GM18508 (cell line): ENCODE measurements at regions not wholly inside any gene's neighbourhood (a gene's known extent, or its start where the extent isn't known, plus 50 kb on each side); places are given as distances from the start of the nearest gene placed in this dataset.
"Not testable (repeated sequence)": the region's sequence is repeated elsewhere in the genome, so short reads cannot be mapped to it uniquely, and the experiment has no call there.

Source experiments
- ATAC-seq: cut with Tn5 transposase; IDR thresholded peaks from one replicate; pipeline ENCODE4 v1.9.1; 2021; ENCODE audit warnings: moderate number of reproducible peaks; ENCODE audit not compliant: insufficient read depth, unreplicated experiment

DNA sequence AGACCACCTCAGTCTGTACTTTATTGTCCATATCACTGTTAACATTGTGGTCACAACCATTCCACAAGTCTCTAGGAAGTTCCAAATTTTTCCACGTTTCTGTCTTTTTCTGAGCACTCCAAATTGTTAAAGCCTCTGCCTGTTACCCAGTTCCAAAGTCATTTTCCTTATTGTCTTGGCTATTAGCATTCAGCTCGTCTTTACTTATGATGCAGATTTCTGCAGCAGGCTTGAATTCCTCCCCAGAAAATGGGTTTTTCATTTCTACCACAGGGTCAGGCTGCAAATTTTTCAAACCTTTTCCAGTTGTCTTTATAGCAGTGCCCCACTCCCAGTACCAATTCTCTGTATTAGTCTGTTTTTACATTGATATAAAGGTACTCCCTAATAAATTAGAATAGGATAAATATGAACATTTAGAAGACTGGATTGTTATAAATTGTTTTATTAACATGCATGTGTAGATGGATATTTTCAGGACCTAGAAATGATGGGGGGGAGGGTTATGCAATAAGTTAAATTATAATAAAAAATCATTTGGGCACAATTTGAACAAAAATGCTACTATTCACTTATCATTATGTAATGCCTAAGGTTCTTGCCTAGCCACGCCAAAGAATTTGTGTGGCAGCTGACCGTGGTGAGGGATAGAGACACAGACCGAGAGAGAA is 595.3 kb upstream of the ADGRB3 start:
- no peak for ATAC-seq

DNA sequence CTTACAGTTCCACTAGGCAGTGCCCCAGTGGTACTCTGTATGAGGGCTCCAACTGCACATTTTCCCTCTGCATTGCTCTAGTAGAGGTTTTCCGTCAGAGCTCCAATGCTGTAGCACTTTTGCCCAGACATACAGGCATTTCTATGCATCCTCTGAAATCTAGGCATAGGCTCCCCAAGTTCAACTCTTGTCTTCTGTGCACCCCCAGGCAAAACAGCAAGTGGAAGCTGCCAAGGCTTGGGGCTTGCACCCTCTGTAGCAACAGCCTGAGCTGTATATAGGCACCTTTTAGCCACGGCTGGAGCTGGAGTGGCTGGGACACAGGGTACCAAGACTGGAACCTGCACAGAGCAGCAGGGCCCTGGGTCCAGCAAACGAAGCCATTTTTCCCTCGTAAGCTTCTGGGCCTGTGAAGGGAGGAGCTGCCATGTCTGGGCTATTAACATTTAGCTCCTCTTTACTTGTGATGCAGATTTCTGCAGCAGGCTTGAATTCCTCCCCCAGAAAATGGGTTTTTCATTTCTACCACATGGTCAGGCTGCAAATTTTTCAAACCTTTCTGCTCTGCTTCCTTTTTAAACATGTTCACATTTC is 596.2 kb upstream of the ADGRB3 start:
- ATAC-seq, result no peak

- ATAC-seq, result no peak
Measured at GRCh38 chr6:68032217-68032616, 602.9 kb upstream of the ADGRB3 start.

DNA sequence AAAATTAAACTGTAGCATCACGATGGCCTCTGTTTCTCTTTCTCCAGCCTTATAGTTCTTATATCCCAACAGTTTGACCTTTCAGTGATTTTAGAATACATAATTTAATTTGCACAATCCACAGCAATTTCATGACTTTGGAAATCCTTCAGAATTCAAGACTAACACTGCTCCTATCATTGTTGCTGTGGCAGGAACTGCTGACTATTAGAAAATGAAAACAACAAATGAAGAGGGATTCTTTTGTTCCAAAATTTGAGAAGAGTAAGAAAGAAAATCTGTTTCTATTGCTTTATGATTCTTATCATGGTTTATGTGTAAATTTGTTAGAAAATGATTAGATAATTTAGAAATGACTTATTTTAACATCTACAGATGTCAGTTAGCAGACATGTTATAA is 604.0 kb upstream of the ADGRB3 start:
- ATAC-seq, result no peak

DNA sequence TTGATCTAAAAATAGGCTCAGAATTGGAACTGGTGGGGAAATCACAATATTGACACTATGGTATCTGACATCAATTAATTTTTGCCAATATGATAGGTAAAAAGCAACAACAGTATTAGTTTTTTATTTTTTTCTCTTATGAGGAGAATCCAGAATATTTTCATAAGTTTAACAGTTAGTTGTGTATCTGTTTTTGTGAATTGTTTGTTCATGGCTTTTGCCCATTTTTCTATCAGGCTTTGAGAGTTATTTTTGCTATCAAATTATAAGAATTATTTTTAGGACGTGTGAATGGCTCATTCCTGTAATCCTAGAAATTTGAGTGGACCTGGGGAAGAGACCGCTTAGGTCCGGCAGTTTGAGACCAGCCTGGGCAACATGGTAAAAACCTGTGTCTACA is 608.6 kb upstream of the ADGRB3 start:
- ATAC-seq, result no peak

DNA sequence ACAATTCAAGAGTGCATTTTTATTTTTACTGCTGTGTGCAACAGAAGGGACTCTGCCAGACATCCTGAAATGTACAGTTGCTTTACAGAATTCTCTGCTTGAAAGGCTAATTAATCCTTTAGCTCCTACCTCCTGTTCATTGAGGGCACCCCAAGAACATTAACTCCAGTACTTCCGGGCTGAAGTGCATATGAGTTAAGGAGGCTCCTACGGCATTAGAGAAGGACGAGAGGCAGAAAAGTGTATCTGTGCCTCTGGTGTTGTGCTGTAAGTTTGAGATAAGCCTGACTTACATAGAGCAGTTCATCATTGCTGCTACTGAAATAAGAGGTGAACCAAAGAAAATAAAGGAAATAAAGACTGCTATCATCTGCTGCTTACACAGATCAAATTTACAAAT is 609.3 kb upstream of the ADGRB3 start:
- ATAC-seq, result no peak

DNA sequence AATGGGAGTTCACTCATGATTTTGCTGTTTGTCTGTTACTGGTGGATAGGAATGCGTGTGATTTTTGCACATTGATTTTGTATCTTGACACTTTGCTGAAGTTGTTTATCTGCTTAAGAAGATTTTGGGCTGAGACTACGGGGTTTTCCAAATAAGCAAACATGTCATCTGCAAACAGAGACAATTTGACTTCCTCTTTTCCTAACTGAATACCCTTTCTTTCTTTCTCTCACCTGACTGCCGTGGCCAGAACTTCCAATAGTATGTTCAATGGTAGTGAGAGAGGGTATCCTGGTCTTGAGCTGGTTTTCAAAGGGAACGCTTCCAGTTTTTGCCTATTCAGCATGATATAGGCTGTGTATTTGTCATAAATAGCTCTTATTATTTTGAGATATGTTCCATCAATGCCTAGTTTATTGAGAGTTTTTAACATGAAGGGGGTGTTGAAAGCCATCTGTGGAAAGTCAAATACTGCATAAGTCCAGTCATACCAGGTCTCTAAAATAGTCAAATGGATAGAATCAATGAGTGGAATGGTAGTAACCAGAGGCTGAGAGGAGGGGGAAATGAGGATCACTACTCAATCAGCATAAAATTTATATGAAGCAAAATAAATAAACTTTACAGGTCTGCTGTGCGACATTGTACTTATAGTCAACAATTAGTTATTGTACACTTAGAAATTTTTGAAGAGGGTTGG is 610.4 kb upstream of the ADGRB3 start:
- no peak for ATAC-seq

- not testable (repeated sequence) for ATAC-seq
Measured at GRCh38 chr6:68022968-68023367, 612.1 kb upstream of the ADGRB3 start.

GRCh38 chr6:68013780-68014515 is 621.1 kb upstream of the ADGRB3 start:
- no peak for ATAC-seq

- no peak for ATAC-seq
Measured at GRCh38 chr6:68012822-68013221, 622.3 kb upstream of the ADGRB3 start.

DNA sequence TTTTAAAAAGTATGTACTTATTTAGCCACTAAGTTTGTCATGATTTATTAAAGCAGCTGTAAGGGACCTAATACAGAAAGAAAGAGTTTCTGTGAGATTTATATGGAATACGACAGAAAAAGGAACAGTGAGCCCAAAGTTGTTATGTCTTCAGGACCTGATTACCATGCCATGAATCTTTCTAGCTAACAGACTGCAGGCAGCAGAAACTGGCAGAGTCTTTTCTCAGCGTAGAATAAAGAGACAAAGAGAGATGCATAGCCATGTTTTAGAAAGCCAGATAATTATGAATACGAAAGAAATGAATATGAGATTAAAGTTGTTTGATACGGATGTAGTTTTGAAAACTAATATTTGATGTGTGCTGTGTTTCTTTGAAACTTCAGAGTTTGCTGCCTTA is 624.1 kb upstream of the ADGRB3 start:
- ATAC-seq, result no peak

DNA sequence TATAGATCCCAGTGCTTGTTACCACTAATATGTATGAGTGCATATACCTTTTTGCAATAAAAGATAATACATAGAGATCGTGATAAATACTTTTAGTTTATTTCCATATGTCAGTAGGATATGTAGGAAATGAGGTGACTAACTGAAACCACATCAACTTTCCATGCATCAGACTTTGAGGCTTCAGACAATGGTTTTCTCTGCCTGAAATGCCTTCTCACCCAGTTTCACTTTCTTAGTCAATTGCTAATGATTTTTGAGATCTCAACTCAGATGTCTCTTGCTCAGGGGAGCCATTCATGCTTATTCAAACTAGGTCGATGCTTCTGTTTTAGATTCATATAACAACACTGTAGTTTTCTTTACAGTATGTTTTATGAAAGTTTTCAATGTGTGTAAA is 626.6 kb upstream of the ADGRB3 start:
- peak; percentile 82 for ATAC-seq

DNA sequence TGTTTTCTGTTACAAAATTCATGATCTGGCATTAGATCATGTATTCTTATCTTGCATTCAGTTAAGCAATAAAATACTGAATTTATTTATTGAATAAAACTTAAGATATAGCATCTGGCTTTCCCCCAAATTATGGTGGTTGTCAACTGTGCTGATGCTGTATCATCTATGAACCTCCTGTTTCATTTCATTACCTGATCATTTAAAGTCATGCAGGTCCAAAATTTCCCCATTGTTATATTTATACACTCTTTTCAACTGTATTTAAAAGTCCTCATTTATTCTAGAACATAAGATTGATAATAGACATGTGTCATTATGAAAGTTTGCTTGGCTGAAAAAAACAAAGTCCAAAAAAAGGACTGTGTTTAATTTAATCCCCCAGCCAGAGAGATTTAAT is 627.4 kb upstream of the ADGRB3 start:
- no peak for ATAC-seq

DNA sequence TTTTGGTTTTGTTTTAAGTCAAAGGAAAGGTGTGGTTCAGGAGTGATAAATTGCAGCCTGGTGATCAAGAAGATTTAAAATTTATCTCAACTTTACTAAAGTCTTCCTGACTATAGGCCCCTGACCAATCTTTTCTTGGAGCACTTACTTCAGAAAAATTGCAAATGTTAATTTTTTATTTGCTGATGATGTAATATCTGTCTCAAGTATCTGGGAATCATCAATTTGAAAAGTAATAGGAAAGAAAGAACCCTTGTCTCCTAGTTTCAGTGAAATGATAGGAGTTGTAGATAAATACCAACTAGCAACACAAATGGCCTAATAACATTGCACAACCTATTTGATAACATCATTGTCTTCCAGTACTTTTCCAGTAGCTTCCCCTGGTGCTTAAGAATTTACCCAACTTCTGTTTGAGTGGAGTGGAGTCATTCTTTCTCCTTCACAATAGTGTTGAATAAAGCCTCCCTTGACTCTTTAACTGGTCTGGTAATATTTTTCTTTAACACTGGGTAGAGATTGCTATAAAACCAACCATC is 648.3 kb upstream of the ADGRB3 start:
- ATAC-seq, result no peak

DNA sequence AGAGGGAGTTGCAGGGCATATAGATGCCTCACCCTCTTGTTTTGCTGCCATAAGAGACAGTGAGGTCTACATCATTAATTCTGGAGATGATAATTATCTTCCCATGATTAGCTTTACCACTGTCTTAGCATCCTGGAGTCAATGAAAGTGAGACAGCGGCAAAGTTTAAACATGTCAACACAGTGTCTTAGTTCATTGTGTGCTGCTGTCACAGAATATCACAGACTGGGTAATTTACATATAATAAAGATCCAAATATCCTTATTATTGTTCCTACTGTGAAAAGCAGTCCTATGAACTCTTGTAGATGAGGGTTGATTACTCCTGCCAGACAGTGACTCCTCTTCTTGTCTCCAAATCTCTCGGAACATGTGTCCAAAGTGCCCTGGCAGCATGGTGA is 658.6 kb upstream of the ADGRB3 start:
- no peak for ATAC-seq

- no peak for ATAC-seq
Measured at GRCh38 chr6:67974931-67975330, 660.2 kb upstream of the ADGRB3 start.

GRCh38 chr6:67971812-67972211 is 663.3 kb upstream of the ADGRB3 start:
- no peak for ATAC-seq

DNA sequence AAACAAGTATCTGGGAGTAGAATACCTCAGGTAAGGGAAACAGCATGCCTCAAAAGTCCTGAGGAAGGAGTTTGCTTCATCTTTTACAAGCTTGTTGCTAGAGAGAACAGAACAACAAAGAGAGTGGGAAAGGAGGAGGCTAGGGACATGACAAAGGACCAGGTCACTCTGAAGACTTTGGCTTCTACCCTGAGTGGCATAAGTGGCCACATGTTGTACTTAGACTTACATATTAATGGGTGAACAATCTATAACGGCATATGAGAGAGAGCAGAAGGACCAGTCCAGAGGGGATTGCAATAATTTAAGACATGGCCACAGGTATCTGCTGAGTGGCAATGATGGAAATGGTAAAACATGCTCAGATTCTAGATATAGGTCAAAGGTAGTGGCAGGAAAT is 668.3 kb upstream of the ADGRB3 start:
- ATAC-seq, result no peak

- no peak for ATAC-seq
Measured at GRCh38 chr6:67956352-67956751, 678.7 kb upstream of the ADGRB3 start.

GRCh38 chr6:67952948-67953347 is 682.1 kb upstream of the ADGRB3 start:
- ATAC-seq, result no peak

- no peak for ATAC-seq
Measured at GRCh38 chr6:67952121-67952520, 683.0 kb upstream of the ADGRB3 start.
